DOHH2 (cell line): ENCODE measurements at regions not wholly inside any gene's neighbourhood (a gene's known extent, or its start where the extent isn't known, plus 50 kb on each side); places are given as distances from the start of the nearest gene placed in this dataset.

ENCODE experiments used
- H3F3A ChIP-seq: fragments of 200-600 bp; sonication (generic), shearing (Covaris generic); 2 replicates; pipeline ENCODE4 v1.6.0; 2016; ENCODE audit warnings: antibody characterized with exemption, mild to moderate bottlenecking; ENCODE audit not compliant: control insufficient read depth, insufficient read depth
- H3K27ac ChIP-seq: fragments of 200-600 bp; sonication (generic); 2 replicates; pipeline ENCODE4 v1.5.1; 2014; ENCODE audit warnings: low read depth, mild to moderate bottlenecking, low read length, moderate library complexity
- H3K27me3 ChIP-seq: fragments of 200-600 bp; sonication (generic); 2 replicates; pipeline ENCODE4 v1.6.1; 2014; ENCODE audit warnings: mild to moderate bottlenecking, low read length, mixed read lengths; ENCODE audit not compliant: control insufficient read depth
- H3K36me3 ChIP-seq: fragments of 200-600 bp; sonication (generic); 2 replicates; pipeline ENCODE4 v1.6.1; 2014; ENCODE audit warnings: mild to moderate bottlenecking, low read length, moderate library complexity, mixed read lengths; ENCODE audit not compliant: control insufficient read depth
- H3K4me1 ChIP-seq: fragments of 200-600 bp; sonication (generic); 2 replicates; pipeline ENCODE4 v1.6.1; 2014; ENCODE audit warnings: mild to moderate bottlenecking, low read length, mixed read lengths; ENCODE audit not compliant: control insufficient read depth
- H3K4me2 ChIP-seq: fragments of 200-600 bp; sonication (generic); 2 replicates; pipeline ENCODE4 v1.6.0; 2014; ENCODE audit warnings: mild to moderate bottlenecking, low read length, moderate library complexity
- H3K4me3 ChIP-seq: fragments of 200-600 bp; sonication (generic); 2 replicates; pipeline ENCODE4 v1.5.1; 2014; ENCODE audit warnings: mild to moderate bottlenecking, low read length, mixed read lengths
- H3K79me2 ChIP-seq: fragments of 200-600 bp; sonication (generic); 2 replicates; pipeline ENCODE4 v1.6.1; 2014; ENCODE audit warnings: mild to moderate bottlenecking, low read length, mixed read lengths; ENCODE audit not compliant: control insufficient read depth
- H3K9me2 ChIP-seq: fragments of 200-600 bp; sonication (generic); replicated peaks from 2 replicates; pipeline ENCODE4 v1.6.1; 2014; ENCODE audit warnings: mild to moderate bottlenecking, low read length, mixed read lengths; ENCODE audit not compliant: control insufficient read depth
- H3K9me3 ChIP-seq: fragments of 200-600 bp; sonication (generic); 2 replicates; pipeline ENCODE4 v1.6.1; 2014; ENCODE audit warnings: antibody characterized with exemption, low read length, mixed read lengths; ENCODE audit not compliant: control insufficient read depth, insufficient read depth
- H4K20me1 ChIP-seq: fragments of 200-600 bp; sonication (generic); 2 replicates; pipeline ENCODE4 v1.6.0; 2014; ENCODE audit warnings: low read depth, mild to moderate bottlenecking, antibody characterized with exemption, low read length, moderate library complexity; ENCODE audit not compliant: control insufficient read depth, insufficient read depth
- CTCF ChIP-seq: fragments of 200-600 bp; sonication (generic); IDR thresholded peaks from one replicate; pipeline ENCODE4 v1.5.1; 2014; ENCODE audit warnings: antibody characterized with exemption, mild to moderate bottlenecking, low read depth, low read length; ENCODE audit not compliant: poor library complexity, severe bottlenecking
- EZH2phosphoT487 ChIP-seq: fragments of 200-600 bp; sonication (generic); IDR thresholded peaks from 2 replicates; pipeline ENCODE4 v1.6.1; 2017; ENCODE audit warnings: borderline replicate concordance, mild to moderate bottlenecking, antibody characterized with exemption, low read length, moderate library complexity, mixed read lengths

- Histone ChIP-seq H3F3A (0 out of 2 replicates have a peak, but pooled peaks cover 3% of the 10 kb centered on the region), H3K4me2 (no peak overlapping the region), H3K9me3 (peaks cover 9% of the 10 kb centered on the region), H4K20me1 (no peaks in the 10 kb centered on the region), H3K27me3 (peaks cover 41% of the 10 kb centered on the region), H3K4me1 (peaks cover 25% of the 10 kb centered on the region), H3K79me2 (no peaks in the 10 kb centered on the region), H3K9me2 (no peaks in the 10 kb centered on the region), H3K36me3 (no peaks in the 10 kb centered on the region), H3K27ac (no peak overlapping the region), H3K4me3 (no peak overlapping the region)
- no peak for TF ChIP-seq EZH2phosphoT487
- no peak for TF ChIP-seq CTCF
Measured at GRCh38 chr3:72279068-72279604, 494.2 kb upstream of the PROK2 start.

GRCh38 chr3:72278349-72279067 lies 493.6 kb upstream of the PROK2 start:
- no peak overlapping the region for H3K27ac ChIP-seq
- H3K9me2 ChIP-seq = no peaks in the 10 kb centered on the region
- TF ChIP-seq CTCF (no peak), EZH2phosphoT487 (no peak)
- no peaks in the 10 kb centered on the region for H3K36me3 ChIP-seq
- no peaks in the 10 kb centered on the region for H3K79me2 ChIP-seq
- peaks cover 43% of the 10 kb centered on the region for H3K27me3 ChIP-seq
- peaks cover 9% of the 10 kb centered on the region for H3K9me3 ChIP-seq
- H3K4me1 ChIP-seq = peaks cover 29% of the 10 kb centered on the region
- H3K4me3 ChIP-seq = no peak overlapping the region
- no peak overlapping the region for H3K4me2 ChIP-seq
- no peaks in the 10 kb centered on the region for H4K20me1 ChIP-seq
- H3F3A ChIP-seq = 0 out of 2 replicates have a peak, but pooled peaks cover 3% of the 10 kb centered on the region

GRCh38 chr3:72277710-72278109 lies 492.8 kb upstream of the PROK2 start:
- Histone ChIP-seq H3K27me3 (peaks cover 44% of the 10 kb centered on the region), H3K4me2 (no peak overlapping the region)

More at GRCh38 chr3:72277710-72278109, 492.8 kb upstream of the PROK2 start:
- no peak overlapping the region for H3K4me3 ChIP-seq
- no peaks in the 10 kb centered on the region for H4K20me1 ChIP-seq
- 0 out of 2 replicates have a peak, but pooled peaks cover 3% of the 10 kb centered on the region for H3F3A ChIP-seq
- TF ChIP-seq CTCF = no peak
- no peak for TF ChIP-seq EZH2phosphoT487
- H3K9me3 ChIP-seq = peaks cover 3% of the 10 kb centered on the region; the same call in 1 of the 2 replicates
- H3K9me2 ChIP-seq = no peaks in the 10 kb centered on the region
- no peaks in the 10 kb centered on the region for H3K36me3 ChIP-seq
- peaks cover 25% of the 10 kb centered on the region for H3K4me1 ChIP-seq
- no peaks in the 10 kb centered on the region for H3K79me2 ChIP-seq
- no peak overlapping the region for H3K27ac ChIP-seq
